NAMALWA (cell line): ENCODE measurements at regions not wholly inside any gene's neighbourhood (a gene's known extent, or its start where the extent isn't known, plus 50 kb on each side); places are given as distances from the start of the nearest gene placed in this dataset.

Source experiments
- DNase-seq: peaks from one replicate; pipeline ENCODE4 v3.0.0-alpha.2; 2015; ENCODE audit warnings: low spot score

GRCh38 chr17:13740686-13741085, 139.0 kb upstream of the HS3ST3A1 start:
- DNase-seq, result no peak

- DNase-seq, result no peak
Measured at GRCh38 chr17:13741744-13742143, 140.0 kb upstream of the HS3ST3A1 start.

GRCh38 chr17:13743906-13744305, 142.2 kb upstream of the HS3ST3A1 start:
- no peak for DNase-seq

GRCh38 chr17:13746404-13746803, 144.7 kb upstream of the HS3ST3A1 start:
- no peak for DNase-seq

GRCh38 chr17:13749166-13749890, 147.6 kb upstream of the HS3ST3A1 start:
- DNase-seq, result no peak

- no peak for DNase-seq
Measured at GRCh38 chr17:13749891-13750235, 148.1 kb upstream of the HS3ST3A1 start.

- no peak for DNase-seq
Measured at GRCh38 chr17:13750816-13751793, 149.4 kb upstream of the HS3ST3A1 start.

- no peak for DNase-seq
Measured at GRCh38 chr17:13753154-13753553, 151.4 kb upstream of the HS3ST3A1 start.

- no peak for DNase-seq
Measured at GRCh38 chr17:13753771-13754170, 152.0 kb upstream of the HS3ST3A1 start.

GRCh38 chr17:13755851-13756250, 154.1 kb upstream of the HS3ST3A1 start:
- no peak for DNase-seq

- DNase-seq, result no peak
Measured at GRCh38 chr17:13756763-13757162, 155.0 kb upstream of the HS3ST3A1 start.

GRCh38 chr17:13757871-13758270, 156.1 kb upstream of the HS3ST3A1 start:
- no peak for DNase-seq

GRCh38 chr17:13759518-13760335, 158.0 kb upstream of the HS3ST3A1 start:
- DNase-seq, result no peak

GRCh38 chr17:13761038-13761603, 159.4 kb upstream of the HS3ST3A1 start:
- DNase-seq, result no peak

- DNase-seq, result no peak
Measured at GRCh38 chr17:13765701-13766100, 164.0 kb upstream of the HS3ST3A1 start.

- DNase-seq, result no peak
Measured at GRCh38 chr17:13770702-13771101, 169.0 kb upstream of the HS3ST3A1 start.

GRCh38 chr17:13775450-13775849, 173.7 kb upstream of the HS3ST3A1 start:
- no peak for DNase-seq

- DNase-seq, result no peak
Measured at GRCh38 chr17:13776027-13776551, 174.4 kb upstream of the HS3ST3A1 start.

- no peak for DNase-seq
Measured at GRCh38 chr17:13777003-13777402, 175.3 kb upstream of the HS3ST3A1 start.

- no peak for DNase-seq
Measured at GRCh38 chr17:13784434-13785095, 182.8 kb upstream of the HS3ST3A1 start.

GRCh38 chr17:13785981-13786598, 184.4 kb upstream of the HS3ST3A1 start:
- DNase-seq, result no peak
